Epidermal melanocyte (primary cell): ENCODE measurements at regions not wholly inside any gene's neighbourhood (a gene's known extent, or its start where the extent isn't known, plus 50 kb on each side); places are given as distances from the start of the nearest gene placed in this dataset.

Experiments used
- DNase-seq: peaks from one replicate; pipeline ENCODE4 v3.0.0; 2011; ENCODE audit warnings: low spot score; ENCODE audit not compliant: insufficient read length

- DNase-seq: no peak
These were observed 54.0 kb upstream of the PRPS1L1 start for GRCh38 chr7:18081617-18082016.

DNA sequence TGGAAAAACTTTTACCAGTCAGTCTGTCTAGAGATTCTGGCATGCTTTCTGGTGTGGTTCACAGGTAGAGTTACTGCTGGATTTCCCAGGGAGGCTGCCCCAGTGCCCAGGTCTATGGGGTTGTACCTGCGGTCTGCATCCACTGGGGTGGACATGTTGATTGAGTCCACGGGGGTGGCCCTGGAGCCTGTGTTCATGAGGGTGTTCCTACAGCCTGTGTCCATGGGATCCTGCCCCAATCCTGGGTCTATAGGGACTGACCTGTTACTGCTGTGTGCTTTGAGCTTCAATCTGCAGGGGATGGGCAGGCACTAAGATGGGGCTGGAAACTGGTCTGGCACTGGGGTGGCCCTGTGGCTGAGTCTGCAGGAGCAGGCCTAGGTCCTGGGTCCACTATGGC lies 54.5 kb upstream of the PRPS1L1 start:
- no peak for DNase-seq

DNA sequence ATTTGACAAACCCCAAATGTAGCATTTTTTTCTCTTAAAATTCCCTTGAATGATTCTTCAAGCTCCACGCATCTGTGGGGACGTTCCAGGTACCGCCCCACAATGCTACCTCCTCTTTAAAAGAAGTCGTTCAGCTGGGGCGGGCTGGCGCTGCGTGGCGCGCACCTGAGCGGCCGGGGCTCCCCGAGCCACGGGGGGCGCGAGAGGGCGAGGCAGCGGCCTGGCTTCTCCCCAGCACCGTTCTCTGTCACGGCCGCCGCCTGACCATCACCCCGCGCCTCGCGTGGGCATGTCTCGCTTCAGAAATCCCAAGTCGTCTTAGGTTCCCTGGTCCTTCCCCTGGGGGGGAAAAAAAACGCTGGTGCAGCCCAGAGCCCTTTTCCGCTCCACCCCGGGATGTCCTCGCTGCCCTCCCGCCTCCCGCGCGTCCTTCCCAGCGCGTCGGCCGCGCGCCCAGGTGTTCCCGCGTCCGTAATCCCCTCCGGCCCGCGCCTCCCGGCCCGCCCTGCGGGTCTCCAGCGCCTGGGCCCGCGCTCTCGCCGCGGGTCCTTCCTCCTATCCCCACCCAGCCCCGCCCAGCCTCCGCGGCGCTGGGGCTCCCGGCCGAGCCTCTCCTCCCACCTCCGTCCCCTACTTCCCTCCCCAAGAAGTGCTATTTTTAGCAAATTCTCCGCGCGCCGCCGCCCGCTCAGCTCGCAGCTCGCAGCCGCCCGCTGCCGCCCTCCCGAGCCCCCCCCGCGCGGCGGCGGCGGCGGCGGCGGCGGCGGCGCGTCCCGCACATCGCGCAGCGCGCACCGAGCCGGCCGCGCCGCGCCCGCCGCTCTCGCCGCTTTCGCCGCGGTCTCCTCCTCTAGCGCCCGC lies 58.7 kb upstream of the PRPS1L1 start:
- no peak for DNase-seq

GRCh38 chr7:18087026-18087686 lies 59.5 kb upstream of the PRPS1L1 start:
- DNase-seq: no peak

- no peak for DNase-seq
These were observed 60.0 kb upstream of the PRPS1L1 start for GRCh38 chr7:18087687-18088078.

DNA sequence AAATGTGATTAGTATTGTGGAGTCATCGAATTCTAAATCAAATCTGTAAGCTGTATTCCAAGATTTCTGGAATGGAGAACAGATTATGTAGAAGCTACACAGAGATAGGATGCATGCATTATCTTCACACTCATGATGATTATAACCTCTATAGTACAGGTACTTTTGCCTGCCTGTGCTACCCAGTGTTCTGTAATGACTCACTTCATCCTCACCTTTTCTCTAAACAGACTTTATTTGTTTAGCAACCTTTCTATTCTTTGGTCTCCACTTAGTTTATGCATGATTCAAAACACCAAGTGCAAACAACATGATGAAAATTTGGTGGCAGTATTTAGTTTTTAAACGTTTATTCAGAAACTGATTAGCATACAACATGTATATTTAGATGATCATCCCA lies 68.4 kb upstream of the PRPS1L1 start:
- no peak for DNase-seq

DNA sequence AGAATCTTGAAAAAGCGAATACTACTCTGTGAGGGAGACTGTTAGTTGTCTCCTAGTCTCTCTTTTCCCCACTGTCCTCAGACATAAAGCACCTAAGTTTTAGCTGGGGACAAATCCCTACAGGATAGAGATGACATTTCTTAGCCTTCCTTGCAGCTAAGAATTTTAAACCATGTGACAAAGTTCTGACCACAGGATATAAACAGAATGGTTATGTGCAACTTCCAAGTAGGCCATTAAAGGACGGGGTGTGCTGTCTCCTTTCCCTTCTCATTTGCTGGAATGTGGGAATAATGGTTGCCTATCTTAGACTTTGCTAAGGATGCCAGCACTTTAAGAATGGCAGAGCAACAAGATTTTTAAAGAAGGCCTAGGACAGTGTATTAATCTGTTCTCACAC lies 74.9 kb upstream of the PRPS1L1 start:
- no peak for DNase-seq

- DNase-seq: no peak
These were observed 76.0 kb upstream of the PRPS1L1 start for GRCh38 chr7:18103436-18104218.

DNA sequence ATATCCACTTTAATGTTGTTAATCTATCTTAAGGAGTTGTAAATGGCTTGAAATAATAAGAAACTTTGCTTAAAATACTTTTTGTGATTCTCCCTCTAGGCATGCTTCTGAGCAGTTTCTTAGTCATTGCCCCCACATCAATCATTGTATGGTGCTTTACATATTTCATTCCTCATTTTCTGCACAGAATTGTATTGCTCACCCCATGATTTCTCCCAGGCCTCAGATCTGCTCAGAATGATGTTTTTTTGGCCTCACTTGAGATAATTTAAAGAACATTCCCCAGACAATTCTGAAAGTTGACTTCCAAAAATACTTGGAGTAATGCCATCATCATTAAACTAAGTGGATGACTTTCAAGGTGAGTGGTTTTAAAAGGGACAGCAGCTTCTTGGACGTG lies 82.1 kb upstream of the PRPS1L1 start:
- DNase-seq: no peak

- no peak for DNase-seq
These were observed 89.0 kb upstream of the PRPS1L1 start for GRCh38 chr7:18116661-18117060.

DNA sequence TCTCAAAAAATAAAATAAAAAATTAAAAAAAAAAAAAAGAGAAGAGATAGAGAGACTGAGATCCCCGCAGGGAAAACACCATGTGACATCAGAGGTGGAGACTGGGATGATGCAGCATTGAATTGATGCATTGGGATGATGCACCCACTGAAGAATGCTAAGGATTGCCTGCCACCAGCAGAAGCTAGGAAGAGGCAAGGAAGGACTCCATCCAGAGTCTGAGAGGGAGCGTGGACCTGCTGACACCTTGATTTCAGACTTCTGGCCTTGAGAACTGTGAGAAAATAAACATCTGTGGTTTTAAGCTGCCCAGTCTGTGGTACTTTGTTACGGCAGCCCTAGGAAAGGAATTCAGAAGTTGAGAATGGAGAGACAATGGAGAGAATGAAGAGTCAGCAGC lies 89.8 kb upstream of the PRPS1L1 start:
- no peak for DNase-seq

DNA sequence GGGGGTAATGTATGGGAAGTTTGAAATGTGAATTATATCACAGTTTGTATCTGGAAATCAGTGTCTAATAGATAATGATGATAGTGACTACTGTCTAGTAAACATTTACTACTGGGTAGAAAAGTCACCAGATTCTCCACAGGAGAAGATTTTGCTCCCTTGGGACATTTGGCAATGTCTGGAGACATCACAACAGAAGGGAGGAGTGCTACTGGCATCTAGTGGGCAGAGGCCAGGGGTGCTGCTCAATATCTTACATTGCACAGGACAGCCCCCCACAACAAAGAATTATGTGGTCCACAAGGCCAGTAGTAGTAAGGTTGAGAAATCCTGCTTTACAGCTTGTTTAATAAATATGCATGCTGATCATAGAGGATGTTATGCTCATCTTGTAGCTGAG lies 92.3 kb upstream of the PRPS1L1 start:
- no peak for DNase-seq

- no peak for DNase-seq
These were observed 96.0 kb upstream of the PRPS1L1 start for GRCh38 chr7:18123508-18124239.

DNA sequence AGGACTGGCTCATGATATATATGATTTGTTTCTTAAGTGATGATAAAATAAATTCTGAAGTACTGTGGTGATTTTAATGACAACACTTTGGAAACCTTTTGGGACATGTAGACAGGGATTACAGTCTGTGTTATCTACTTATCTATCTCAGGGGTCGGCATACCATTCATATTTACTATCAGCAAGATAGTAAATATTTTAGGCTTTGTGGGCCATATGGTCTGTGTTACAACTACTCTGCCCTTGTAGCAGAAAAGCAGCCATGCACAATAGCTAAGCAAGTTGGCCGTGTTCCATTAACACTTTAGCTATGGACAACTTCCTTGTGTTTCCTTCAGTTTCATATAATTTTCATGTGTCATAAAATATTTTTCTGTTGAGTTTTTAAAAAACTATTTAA lies 97.8 kb upstream of the PRPS1L1 start:
- no peak for DNase-seq

GRCh38 chr7:18126281-18126680 lies 98.6 kb upstream of the PRPS1L1 start:
- DNase-seq: no peak

- DNase-seq: no peak
These were observed 101.2 kb upstream of the PRPS1L1 start for GRCh38 chr7:18128846-18129245.

DNA sequence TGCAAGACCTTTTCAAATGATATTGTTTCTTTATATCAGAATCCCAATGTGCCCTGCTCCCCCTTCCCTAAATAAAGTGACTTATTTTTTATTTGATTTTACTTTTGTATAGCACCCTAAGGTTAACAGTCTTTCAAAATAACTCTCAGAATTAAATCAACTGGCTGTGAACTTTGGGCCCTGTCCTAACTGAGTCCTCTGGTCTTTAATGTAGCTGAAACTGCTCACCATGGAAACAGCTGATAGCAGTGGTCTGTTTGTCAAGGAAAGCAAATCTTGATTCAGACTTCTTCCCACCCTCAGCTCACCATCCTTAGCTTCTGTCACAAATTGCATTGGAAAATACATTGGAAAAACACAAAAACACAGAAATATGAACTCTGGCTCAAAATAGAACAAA lies 105.2 kb upstream of the PRPS1L1 start:
- no peak for DNase-seq

DNA sequence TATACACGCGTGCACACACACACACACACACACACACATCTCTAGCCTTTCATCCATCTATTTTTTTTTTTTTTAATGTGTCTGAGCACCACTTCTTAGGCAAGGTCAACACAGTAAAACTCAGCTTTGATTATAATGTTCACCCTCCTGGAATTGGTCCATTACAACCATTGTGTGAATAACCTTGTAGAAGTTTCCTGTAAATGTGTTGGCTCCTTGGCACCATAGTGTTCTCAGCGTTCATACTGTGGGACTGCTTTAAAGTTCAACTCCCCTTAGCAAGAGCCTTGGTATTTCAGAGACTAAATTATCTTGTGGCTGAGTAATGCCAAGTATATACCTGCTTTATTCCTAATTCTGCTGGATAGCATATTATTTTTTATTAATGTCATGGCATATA lies 106.3 kb upstream of the PRPS1L1 start:
- DNase-seq: no peak

DNA sequence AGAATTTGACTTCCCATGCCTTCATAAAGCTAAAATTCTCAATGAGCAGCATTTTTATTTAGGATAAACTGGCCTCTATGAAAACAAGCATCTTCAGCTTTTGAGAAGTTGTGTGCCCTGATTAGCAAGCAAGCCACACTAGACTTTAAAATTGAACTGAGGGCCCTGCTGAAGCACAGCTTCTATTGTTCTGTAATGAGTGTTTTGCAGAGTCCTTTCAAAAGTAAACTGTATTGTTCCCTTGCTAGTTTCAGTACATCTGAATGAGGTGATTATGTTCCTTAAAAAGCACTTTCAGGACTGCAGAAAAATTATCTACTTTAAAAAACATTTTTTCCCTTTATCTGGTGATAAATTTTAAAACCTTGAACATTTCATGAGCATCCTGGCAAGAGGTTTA lies 113.3 kb upstream of the PRPS1L1 start:
- DNase-seq: no peak

- DNase-seq: no peak
These were observed 116.5 kb upstream of the PRPS1L1 start for GRCh38 chr7:18144166-18144565.

GRCh38 chr7:18145160-18145559 lies 117.5 kb upstream of the PRPS1L1 start:
- no peak for DNase-seq

DNA sequence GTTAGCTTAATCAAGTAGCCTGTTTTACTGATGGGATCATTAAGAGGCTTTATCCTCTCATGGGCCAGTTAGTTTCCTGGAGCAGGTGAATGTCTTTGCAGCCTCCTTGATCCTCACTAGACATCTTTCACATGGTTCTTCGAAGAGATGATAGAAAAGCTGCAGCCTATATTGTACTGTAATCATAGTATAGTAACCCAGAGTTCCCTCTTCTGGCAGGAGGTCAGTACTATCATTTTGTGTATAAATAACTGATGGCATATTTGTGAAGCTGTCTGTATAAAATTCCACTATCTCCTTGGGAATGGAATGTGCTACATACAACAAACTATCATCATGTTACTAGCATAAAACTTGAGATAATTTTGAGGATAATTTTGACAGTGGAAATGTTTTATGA lies 123.8 kb upstream of the PRPS1L1 start:
- no peak for DNase-seq
